Liver (tissue), 8 donors: ENCODE measurements at regions not wholly inside any gene's neighbourhood (a gene's known extent, or its start where the extent isn't known, plus 50 kb on each side); places are given as distances from the start of the nearest gene placed in this dataset.

ENCODE experiments used
- DNase-seq: peaks from one replicate; pipeline ENCODE4 v3.0.0-alpha.2; 2017; ENCODE audit warnings: low spot score
- H3K27ac ChIP-seq, 2 donors: one replicate each; pipeline ENCODE4 v1.7.0; 2013; ENCODE audit warnings: inconsistent platforms in 2 of 2, low read length in 2 of 2, control low read depth in 1 of 2, low read depth in 1 of 2, mild to moderate bottlenecking in 1 of 2
- H3K27me3 ChIP-seq, 4 donors: one replicate each; pipeline versions ENCODE4 v1.6.1 to v1.7.0; 2013; ENCODE audit warnings: low read length in 3 of 4, inconsistent platforms in 1 of 4, mild to moderate bottlenecking in 1 of 4, moderate library complexity in 1 of 4; ENCODE audit not compliant: control insufficient read depth in 4 of 4, insufficient read depth in 4 of 4
- H3K36me3 ChIP-seq, 4 donors: one replicate each; pipeline versions ENCODE4 v1.6.1 to v1.7.0; 2013; ENCODE audit warnings: low read length in 3 of 4, mild to moderate bottlenecking in 3 of 4, low read depth in 1 of 4, moderate library complexity in 1 of 4; ENCODE audit not compliant: control insufficient read depth in 4 of 4, insufficient read depth in 3 of 4
- H3K4me1 ChIP-seq, 4 donors: one replicate each; pipeline versions ENCODE4 v1.6.1 to v1.7.0; 2013; ENCODE audit warnings: low read length in 3 of 4, mild to moderate bottlenecking in 3 of 4, moderate library complexity in 1 of 4; ENCODE audit not compliant: control insufficient read depth in 4 of 4, insufficient read depth in 4 of 4
- H3K4me3 ChIP-seq, 3 donors: one replicate each; pipeline versions ENCODE4 v1.6.1 to v1.7.0; 2013; ENCODE audit warnings: low read length in 3 of 3, control low read depth in 1 of 3, low read depth in 1 of 3, mild to moderate bottlenecking in 1 of 3
- H3K9ac ChIP-seq, 2 donors: one replicate each; pipeline ENCODE4 v1.7.0; 2013; ENCODE audit warnings: low read length in 2 of 2, mild to moderate bottlenecking in 2 of 2, moderate library complexity in 2 of 2, control low read depth in 1 of 2, low read depth in 1 of 2
- H3K9me3 ChIP-seq, 4 donors: one replicate each; pipeline versions ENCODE4 v1.6.1 to v1.7.0; 2013; ENCODE audit warnings: low read length in 3 of 4; ENCODE audit not compliant: control insufficient read depth in 4 of 4
- ATF3 ChIP-seq: IDR thresholded peaks from 2 replicates; pipeline ENCODE4 v1.6.1; 2016; ENCODE audit warnings: antibody characterized with exemption
- CTCF ChIP-seq: fragments of 150-350 bp; IDR thresholded peaks from 2 replicates; pipeline ENCODE4 v1.5.1; 2017; ENCODE audit warnings: improper control_type of control experiment, low read depth, low read length; ENCODE audit not compliant: missing input control
- EGR1 ChIP-seq, 2 donors: IDR thresholded peaks; 2 replicates each; pipeline ENCODE4 v1.6.1; 2016 to 2018; ENCODE audit warnings: antibody characterized with exemption in 2 of 2, low read depth in 2 of 2
- FOXA2 ChIP-seq: IDR thresholded peaks from 2 replicates; pipeline ENCODE4 v1.6.1; 2016; ENCODE audit warnings: antibody characterized with exemption
- GABPA ChIP-seq, 2 donors: IDR thresholded peaks in 1 of 2; conservative IDR thresholded peaks in 1 of 2; 2 replicates each; pipeline ENCODE4 v1.6.1; 2016; ENCODE audit warnings: antibody characterized with exemption in 2 of 2, mild to moderate bottlenecking in 1 of 2, moderate library complexity in 1 of 2
- HNF4A ChIP-seq, 2 donors: conservative IDR thresholded peaks; 2 replicates each; pipeline ENCODE4 v1.6.1; 2016; ENCODE audit warnings: antibody characterized with exemption in 2 of 2, mild to moderate bottlenecking in 2 of 2
- HNF4G ChIP-seq: IDR thresholded peaks from 2 replicates; pipeline ENCODE4 v1.6.1; 2016; ENCODE audit warnings: antibody characterized with exemption
- JUND ChIP-seq, 2 donors: IDR thresholded peaks; 2 replicates each; pipeline ENCODE4 v1.6.1; 2016; ENCODE audit warnings: antibody characterized with exemption in 2 of 2
- NR2F2 ChIP-seq: IDR thresholded peaks from 2 replicates; pipeline ENCODE4 v1.6.1; 2016; ENCODE audit warnings: antibody characterized with exemption
- REST ChIP-seq: IDR thresholded peaks from 2 replicates; pipeline ENCODE4 v1.6.1; 2016; ENCODE audit warnings: antibody characterized with exemption, mild to moderate bottlenecking
- RXRA ChIP-seq, 2 donors: IDR thresholded peaks; 2 replicates each; pipeline ENCODE4 v1.6.1; 2017 to 2018; ENCODE audit warnings: antibody characterized with exemption in 2 of 2, mild to moderate bottlenecking in 1 of 2
- SP1 ChIP-seq: IDR thresholded peaks from 2 replicates; pipeline ENCODE4 v1.6.1; 2018; ENCODE audit warnings: antibody characterized with exemption, mild to moderate bottlenecking
- TAF1 ChIP-seq: conservative IDR thresholded peaks from 2 replicates; pipeline ENCODE4 v1.6.1; 2016; ENCODE audit warnings: antibody characterized with exemption, mild to moderate bottlenecking
- WGBS: extraction: QIAGEN DNeasy Blood & Tissue Kit; methylation state at CpG from one replicate; pipeline ENCODE4 v1.1.7; 2013; 5-methylcytosine and 5-hydroxymethylcytosine counted together
- TF ChIP-seq, protein P1 (sequence below): IDR thresholded peaks from 2 replicates; pipeline ENCODE4 v1.6.1; 2016; ENCODE audit warnings: antibody characterized with exemption
- donor health status: healthy.
- donor health status: healthy.
- donor health status: healthy.
- donor health status: healthy.
- donor health status: healthy.

GRCh38 chr4:169934794-169935429 is 91.3 kb downstream of the MFAP3L start:
- H3K9ac ChIP-seq, result no peak overlapping the region
- H3K27ac ChIP-seq, result no peak overlapping the region
- 89% methylated on average over 5 of the region's 5 CpGs for WGBS
- no peak for DNase-seq
- H3K4me1 ChIP-seq, result no peaks in the 10 kb centered on the region
- no peak for TF ChIP-seq GABPA (IDR thresholded peaks at IDR 0.05 in 1 of 2, conservative IDR thresholded peaks at IDR 0.05 in 1 of 2)
- no peak for TF ChIP-seq CTCF
- TF ChIP-seq, protein P1, sequence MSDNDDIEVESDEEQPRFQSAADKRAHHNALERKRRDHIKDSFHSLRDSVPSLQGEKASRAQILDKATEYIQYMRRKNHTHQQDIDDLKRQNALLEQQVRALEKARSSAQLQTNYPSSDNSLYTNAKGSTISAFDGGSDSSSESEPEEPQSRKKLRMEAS, result no peak
- no peak for TF ChIP-seq NR2F2
- no peak for TF ChIP-seq FOXA2
- no peaks in the 10 kb centered on the region for H3K9me3 ChIP-seq
- no peak overlapping the region for H3K4me3 ChIP-seq
- H3K36me3 ChIP-seq, result no peaks in the 10 kb centered on the region
- H3K27me3 ChIP-seq, result no peaks in the 10 kb centered on the region

DNA sequence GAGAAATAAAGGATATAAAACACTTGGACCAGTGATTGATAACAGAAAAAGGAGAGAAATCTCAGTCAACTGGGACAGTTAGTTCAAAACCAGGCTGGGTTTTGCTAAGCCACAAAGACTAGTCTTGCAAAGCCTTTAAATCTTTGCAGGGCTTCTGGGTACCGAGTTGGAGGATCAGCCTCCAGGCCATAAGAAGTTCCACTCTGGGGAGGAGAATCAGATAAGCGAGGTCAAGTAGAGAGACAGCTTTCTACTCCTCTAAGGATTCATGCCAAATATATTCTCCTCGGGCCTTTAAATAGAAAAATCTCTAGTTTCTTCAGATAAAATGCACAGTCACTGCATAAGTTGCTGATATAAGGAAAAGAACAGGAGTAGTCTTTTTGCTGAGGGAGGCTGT is 92.7 kb downstream of the MFAP3L start:
- Histone ChIP-seq H3K27me3 (no peaks in the 10 kb centered on the region), H3K4me3 (no peak overlapping the region), H3K9ac (no peak overlapping the region), H3K36me3 (no peaks in the 10 kb centered on the region), H3K4me1 (no peaks in the 10 kb centered on the region), H3K27ac (no peak overlapping the region), H3K9me3 (no peaks in the 10 kb centered on the region)
- TF ChIP-seq CTCF, result no peak
- TF ChIP-seq EGR1 (IDR thresholded peaks at IDR 0.05; ENCODE audit: low read depth in 2 of 2), result no peak
- no peak for TF ChIP-seq JUND (IDR thresholded peaks at IDR 0.05)
- no peak for TF ChIP-seq HNF4A (conservative IDR thresholded peaks at IDR 0.05)
- no peak for TF ChIP-seq SP1
- no peak for TF ChIP-seq NR2F2
- no peak for TF ChIP-seq TAF1
- TF ChIP-seq ATF3, result no peak
- TF ChIP-seq REST, result no peak
- TF ChIP-seq HNF4G, result no peak
- no peak for TF ChIP-seq GABPA (IDR thresholded peaks at IDR 0.05 in 1 of 2, conservative IDR thresholded peaks at IDR 0.05 in 1 of 2)
- TF ChIP-seq RXRA (IDR thresholded peaks at IDR 0.05), result no peak
- WGBS, result 84% methylated on average over 3 of the region's 3 CpGs
- no peak for DNase-seq
